ENCODE measurements at regions not wholly inside any gene's neighbourhood (a gene's known extent, or its start where the extent isn't known, plus 50 kb on each side); places are given as distances from the start of the nearest gene placed in this dataset.

GRCh38 chr7:4437916-4438315, 244.2 kb upstream of the FOXK1 start:
- TF ChIP-seq CTCF (conservative IDR thresholded peaks at IDR 0.05; ENCODE audit: low read depth in 2 of 2): no peak
- TF ChIP-seq EZH2phosphoT487 (IDR thresholded peaks at IDR 0.05; ENCODE audit: unreplicated experiment): no peak
- TF ChIP-seq CREB1 (CRISPR knock-in tag; IDR thresholded peaks at IDR 0.05; ENCODE audit: low read depth): no peak
- no peak for TF ChIP-seq REST (IDR thresholded peaks at IDR 0.05; ENCODE audit: unreplicated experiment)
- TF ChIP-seq EZH2 (IDR thresholded peaks at IDR 0.05; ENCODE audit: low read depth, unreplicated experiment): no peak
- no peak for TF ChIP-seq POLR2AphosphoS5 (IDR thresholded peaks at IDR 0.05; ENCODE audit: low read depth)
- no peak for TF ChIP-seq ETS1 (IDR thresholded peaks at IDR 0.05)
